Panc1 (cell line): ENCODE measurements at regions not wholly inside any gene's neighbourhood (a gene's known extent, or its start where the extent isn't known, plus 50 kb on each side); places are given as distances from the start of the nearest gene placed in this dataset.

Source experiments
- POLR2AphosphoS5 ChIP-seq: IDR thresholded peaks from 2 replicates; pipeline ENCODE4 v1.6.1; 2012; ENCODE audit warnings: mild to moderate bottlenecking, low read depth, low read length, moderate library complexity
- SIN3A ChIP-seq: IDR thresholded peaks from 2 replicates; pipeline ENCODE4 v1.6.1; 2012; ENCODE audit warnings: low read depth, mild to moderate bottlenecking, low read length, moderate library complexity, borderline replicate concordance; ENCODE audit not compliant: insufficient read depth
- TCF7L2 ChIP-seq: IDR thresholded peaks from 2 replicates; pipeline ENCODE4 v1.6.1; 2011; ENCODE audit warnings: mild to moderate bottlenecking, low read depth, low read length, inconsistent platforms

GRCh38 chr12:114483996-114484395, 78.1 kb upstream of the TBX5 start:
- no peak for TF ChIP-seq POLR2AphosphoS5
- TF ChIP-seq TCF7L2, result no peak
- no peak for TF ChIP-seq SIN3A
